DND-41 (cell line): ENCODE measurements at regions not wholly inside any gene's neighbourhood (a gene's known extent, or its start where the extent isn't known, plus 50 kb on each side); places are given as distances from the start of the nearest gene placed in this dataset.
"Not testable (repeated sequence)": the region's sequence is repeated elsewhere in the genome, so short reads cannot be mapped to it uniquely, and the experiment has no call there.

Experiments
- ATAC-seq: fragments of 200-7000 bp; cut with Tn5 transposase; 3 replicates; pipeline ENCODE4 v1.9.1; 2021; ENCODE audit warnings: low read depth; ENCODE audit not compliant: insufficient read depth
- DNase-seq: peaks from one replicate; pipeline ENCODE4 v3.0.0-alpha.2; 2020
- H2AFZ ChIP-seq: 2 replicates; pipeline ENCODE4 v1.6.0; 2012; ENCODE audit warnings: low read depth, low read length
- H3K27ac ChIP-seq: 2 replicates; pipeline ENCODE4 v1.5.1; 2012; ENCODE audit warnings: low read length, inconsistent platforms
- H3K27me3 ChIP-seq: fragments of 200-600 bp; sonication (generic); 2 replicates; pipeline ENCODE4 v1.6.0; 2012; ENCODE audit warnings: low read length, mild to moderate bottlenecking, inconsistent platforms; ENCODE audit not compliant: insufficient read depth, poor library complexity
- H3K36me3 ChIP-seq: 2 replicates; pipeline ENCODE4 v1.5.1; 2012; ENCODE audit warnings: low read length, inconsistent platforms; ENCODE audit not compliant: insufficient read depth
- H3K4me1 ChIP-seq: 2 replicates; pipeline ENCODE4 v1.5.1; 2012; ENCODE audit warnings: mild to moderate bottlenecking, low read length; ENCODE audit not compliant: insufficient read depth
- H3K4me2 ChIP-seq: 2 replicates; pipeline ENCODE4 v1.6.0; 2012; ENCODE audit warnings: mild to moderate bottlenecking, moderate library complexity, low read length, inconsistent platforms; ENCODE audit not compliant: insufficient read depth
- H3K4me3 ChIP-seq, 2 experiments: fragments of 200-600 bp in 1 of 2; shearing (Covaris generic) in 1 of 2; 2 replicates each; pipeline ENCODE4 v1.5.1; 2012 to 2016; ENCODE audit warnings: inconsistent platforms in 2 of 2, low read length in 2 of 2, mild to moderate bottlenecking in 2 of 2, low read depth in 1 of 2, moderate library complexity in 1 of 2
- H3K79me2 ChIP-seq: 2 replicates; pipeline ENCODE4 v1.6.0; 2012; ENCODE audit warnings: low read length, inconsistent platforms; ENCODE audit not compliant: insufficient read depth
- H3K9ac ChIP-seq: 2 replicates; pipeline ENCODE4 v1.6.0; 2012; ENCODE audit warnings: low read depth, mild to moderate bottlenecking, inconsistent platforms, low read length, moderate library complexity
- H3K9me3 ChIP-seq: 2 replicates; pipeline ENCODE4 v1.5.1; 2012; ENCODE audit warnings: low read length, moderate library complexity, mild to moderate bottlenecking, inconsistent platforms; ENCODE audit not compliant: insufficient read depth, severe bottlenecking
- H4K20me1 ChIP-seq: 2 replicates; pipeline ENCODE4 v1.6.0; 2012; ENCODE audit warnings: low read length; ENCODE audit not compliant: insufficient read depth
- EZH2 ChIP-seq: IDR thresholded peaks from 3 replicates; pipeline ENCODE4 v1.6.1; 2012; ENCODE audit warnings: borderline replicate concordance, low read depth, mild to moderate bottlenecking, moderate library complexity, low read length, inconsistent platforms; ENCODE audit not compliant: severe bottlenecking
- TF ChIP-seq, protein P1 (sequence below): IDR thresholded peaks from 2 replicates; pipeline ENCODE4 v1.5.1; 2012; ENCODE audit warnings: borderline replicate concordance, low read length, moderate library complexity, mild to moderate bottlenecking; ENCODE audit not compliant: poor library complexity, severe bottlenecking; ENCODE audit errors: extremely low read depth

DNA sequence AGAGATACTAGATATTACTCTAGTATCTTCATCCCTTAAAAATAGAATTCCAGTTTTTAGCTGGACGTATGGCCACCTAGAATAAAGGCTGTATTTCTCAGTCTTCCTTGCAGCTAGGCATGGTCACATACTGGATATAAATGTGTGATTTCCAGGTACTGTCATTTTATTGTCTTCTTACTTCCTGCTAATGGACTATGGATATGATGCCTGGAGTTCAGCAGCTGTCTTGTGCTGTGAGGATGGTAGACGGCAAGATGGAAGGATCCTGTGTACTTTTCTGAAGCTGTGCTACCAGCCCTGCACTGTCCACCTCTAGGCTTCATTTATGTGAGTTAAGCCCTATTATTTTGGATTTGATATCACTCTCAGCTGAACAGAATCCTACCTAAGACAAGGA, 83.4 kb downstream of the EBLN2 start:
- H2AFZ ChIP-seq = no peak overlapping the region

DNA sequence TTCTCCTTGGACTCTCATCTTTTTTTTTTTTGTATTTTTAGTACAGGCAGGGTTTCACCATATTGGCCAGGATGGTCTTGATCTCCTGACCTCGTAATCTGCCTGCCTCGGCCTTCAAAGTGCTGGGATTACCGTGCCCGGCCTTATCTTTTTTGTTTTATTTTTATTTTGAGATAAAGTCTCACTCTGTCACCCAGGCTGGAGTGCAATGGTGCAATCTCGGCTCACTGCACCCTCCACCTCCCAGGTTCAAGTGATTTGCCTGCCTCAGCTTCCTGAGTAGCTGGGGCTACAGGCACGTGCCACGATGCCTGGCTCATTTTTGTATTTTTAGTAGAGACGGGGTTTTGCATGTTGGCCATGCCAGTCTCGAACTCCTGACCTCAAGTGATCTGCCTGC, 86.0 kb downstream of the EBLN2 start:
- not testable (repeated sequence) for ATAC-seq

More for the DNA sequence above, 83.4 kb downstream of the EBLN2 start:
- H3K4me3 ChIP-seq = no peak overlapping the region
- H3K27me3 ChIP-seq = no peaks in the 10 kb centered on the region
- H3K4me1 ChIP-seq = no peaks in the 10 kb centered on the region
- no peaks in the 10 kb centered on the region for H3K9me3 ChIP-seq
- H3K9ac ChIP-seq = no peak overlapping the region
- ATAC-seq (no peak), DNase-seq (no peak)
- H4K20me1 ChIP-seq = no peaks in the 10 kb centered on the region
- no peaks in the 10 kb centered on the region for H3K36me3 ChIP-seq
- H3K27ac ChIP-seq = no peak overlapping the region
- H3K79me2 ChIP-seq = no peaks in the 10 kb centered on the region
- no peak overlapping the region for H3K4me2 ChIP-seq
- TF ChIP-seq, protein P1, sequence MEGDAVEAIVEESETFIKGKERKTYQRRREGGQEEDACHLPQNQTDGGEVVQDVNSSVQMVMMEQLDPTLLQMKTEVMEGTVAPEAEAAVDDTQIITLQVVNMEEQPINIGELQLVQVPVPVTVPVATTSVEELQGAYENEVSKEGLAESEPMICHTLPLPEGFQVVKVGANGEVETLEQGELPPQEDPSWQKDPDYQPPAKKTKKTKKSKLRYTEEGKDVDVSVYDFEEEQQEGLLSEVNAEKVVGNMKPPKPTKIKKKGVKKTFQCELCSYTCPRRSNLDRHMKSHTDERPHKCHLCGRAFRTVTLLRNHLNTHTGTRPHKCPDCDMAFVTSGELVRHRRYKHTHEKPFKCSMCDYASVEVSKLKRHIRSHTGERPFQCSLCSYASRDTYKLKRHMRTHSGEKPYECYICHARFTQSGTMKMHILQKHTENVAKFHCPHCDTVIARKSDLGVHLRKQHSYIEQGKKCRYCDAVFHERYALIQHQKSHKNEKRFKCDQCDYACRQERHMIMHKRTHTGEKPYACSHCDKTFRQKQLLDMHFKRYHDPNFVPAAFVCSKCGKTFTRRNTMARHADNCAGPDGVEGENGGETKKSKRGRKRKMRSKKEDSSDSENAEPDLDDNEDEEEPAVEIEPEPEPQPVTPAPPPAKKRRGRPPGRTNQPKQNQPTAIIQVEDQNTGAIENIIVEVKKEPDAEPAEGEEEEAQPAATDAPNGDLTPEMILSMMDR = no peak
- TF ChIP-seq EZH2 = no peak

DNA sequence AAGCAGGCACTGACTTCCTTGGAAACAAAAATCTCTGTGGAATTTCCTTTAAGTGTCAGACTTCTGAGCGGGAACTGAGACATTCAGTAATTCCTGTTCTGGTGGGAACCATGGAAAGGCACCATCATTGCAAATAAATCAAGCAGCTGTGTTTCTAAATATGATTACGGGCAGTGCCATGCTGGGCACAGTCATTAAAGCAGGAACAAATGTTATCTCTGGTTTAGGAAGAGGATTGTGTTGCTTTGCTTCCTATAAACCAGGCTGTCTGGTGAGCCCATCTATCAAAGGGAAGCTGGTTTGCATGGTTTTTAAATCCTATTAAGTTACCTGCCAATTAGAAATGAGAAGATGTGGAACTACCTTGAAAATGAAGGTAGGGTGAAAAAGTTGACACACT, 86.7 kb downstream of the EBLN2 start:
- Histone ChIP-seq H4K20me1 (no peaks in the 10 kb centered on the region), H3K4me3 (no peak overlapping the region), H3K4me1 (no peaks in the 10 kb centered on the region), H3K36me3 (no peaks in the 10 kb centered on the region), H3K9me3 (no peaks in the 10 kb centered on the region), H2AFZ (no peak overlapping the region), H3K79me2 (no peaks in the 10 kb centered on the region), H3K4me2 (no peak overlapping the region), H3K27me3 (no peaks in the 10 kb centered on the region), H3K9ac (no peak overlapping the region), H3K27ac (no peak overlapping the region)
- ATAC-seq = no peak
- TF ChIP-seq EZH2 = no peak
- TF ChIP-seq, protein P1 = no peak
- DNase-seq = no peak

More for the DNA sequence above, 86.0 kb downstream of the EBLN2 start:
- not testable (repeated sequence) for H3K79me2 ChIP-seq, DNase-seq, H3K4me2 ChIP-seq, H3K27me3 ChIP-seq, H3K4me1 ChIP-seq, H3K9me3 ChIP-seq, H4K20me1 ChIP-seq, H3K4me3 ChIP-seq, H2AFZ ChIP-seq, H3K27ac ChIP-seq, H3K9ac ChIP-seq, H3K36me3 ChIP-seq

DNA sequence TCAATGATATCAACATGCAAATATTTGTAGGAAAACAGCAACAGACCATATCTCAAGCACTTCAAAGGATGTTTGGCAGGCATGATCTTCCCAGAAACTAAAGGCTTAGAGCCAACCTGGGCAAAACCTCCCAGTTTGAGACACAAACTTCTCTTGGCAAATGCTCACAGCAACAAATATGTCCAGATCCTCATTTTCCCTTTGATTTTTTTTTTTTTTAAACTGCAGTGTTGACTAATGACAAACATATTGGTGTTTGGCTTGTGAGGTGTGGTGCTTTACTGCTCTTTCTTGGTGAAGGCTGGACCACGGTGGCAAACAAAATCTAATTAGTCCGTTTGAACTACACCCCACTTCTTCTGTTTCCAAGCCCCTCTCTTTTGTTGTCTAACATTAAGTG, 87.2 kb downstream of the EBLN2 start:
- TF ChIP-seq, protein P1 = no peak
- TF ChIP-seq EZH2 = no peak

More for the DNA sequence above, 87.2 kb downstream of the EBLN2 start:
- Histone ChIP-seq H3K9ac (no peak overlapping the region), H3K27me3 (no peaks in the 10 kb centered on the region), H3K9me3 (no peaks in the 10 kb centered on the region), H2AFZ (no peak overlapping the region), H3K4me1 (no peaks in the 10 kb centered on the region), H3K27ac (no peak overlapping the region), H3K4me3 (no peak overlapping the region), H3K79me2 (no peaks in the 10 kb centered on the region), H3K36me3 (no peaks in the 10 kb centered on the region), H4K20me1 (no peaks in the 10 kb centered on the region), H3K4me2 (no peak overlapping the region)
- ATAC-seq (no peak), DNase-seq (no peak)
